HepG2 (cell line): ENCODE measurements at regions not wholly inside any gene's neighbourhood (a gene's known extent, or its start where the extent isn't known, plus 50 kb on each side); places are given as distances from the start of the nearest gene placed in this dataset.

Experiments
- ATAC-seq: fragments of 200-7000 bp; cut with Tn5 transposase; 3 replicates; pipeline ENCODE4 v1.9.1; 2020; ENCODE audit warnings: mild to moderate bottlenecking, moderate library complexity
- BruUV-seq: library from RNA; stranded (reverse); fragments of 400-500 nt; replicated peaks from 2 replicates; lab custom pipeline; 2021; lab: Mats Ljungman, UMichigan
- CTCF ChIA-PET: fragments of 300-600 bp; formaldehyde crosslinking; extraction: SDS; loops from one replicate; lab custom pipeline; 2021; ENCODE audit warnings: low total read pairs, inconsistent platforms, low intra/inter-chr PET ratio; lab: Yijun Ruan, JAX
- POLR2A ChIA-PET: fragments of 350-600 bp; sonication (Branson Sonifier 250); formaldehyde crosslinking; loops from one replicate; lab custom pipeline; 2020; ENCODE audit warnings: antibody characterized with exemption, inconsistent platforms; lab: Yijun Ruan, JAX
- DNase-seq: peaks from one replicate; pipeline ENCODE4 v3.0.0-alpha.2; 2015; ENCODE audit warnings: low spot score
- FAIRE-seq: peaks from 3 replicates; lab custom pipeline; 2011; peaks lifted over from hg19 to GRCh38; lab: Jason Lieb, UNC
- H2AFZ ChIP-seq: one replicate; pipeline ENCODE4 v1.6.1; 2011; ENCODE audit warnings: low read length, inconsistent platforms
- H3K27ac ChIP-seq: fragments of 300-600 bp; 3 replicates; pipeline ENCODE4 v1.8.0; 2011; ENCODE audit warnings: mixed run types, mild to moderate bottlenecking, mixed read lengths, low read length, inconsistent platforms; ENCODE audit not compliant: insufficient read depth; ENCODE audit errors: extremely low read length
- H3K27me3 ChIP-seq, 2 experiments: fragments of 200-600 bp in 1 of 2; 2 replicates in 1 of 2; 3 replicates in 1 of 2; pipeline versions ENCODE4 v1.6.0 to v1.8.0; 2011; ENCODE audit warnings: low read length in 2 of 2, mild to moderate bottlenecking in 2 of 2, moderate library complexity in 2 of 2, inconsistent platforms in 1 of 2; ENCODE audit not compliant: insufficient read depth in 2 of 2, control insufficient read depth in 1 of 2
- H3K36me3 ChIP-seq, 2 experiments: fragments of 200-600 bp in 1 of 2; replicated peaks in 1 of 2; 2 replicates in 1 of 2; 3 replicates in 1 of 2; pipeline versions ENCODE4 v1.5.1 to v1.8.0; 2011; ENCODE audit warnings: low read length in 2 of 2, inconsistent platforms in 1 of 2; ENCODE audit not compliant: insufficient read depth in 2 of 2, control insufficient read depth in 1 of 2
- H3K4me1 ChIP-seq: 2 replicates; pipeline ENCODE4 v1.5.1; 2012; ENCODE audit warnings: low read length, inconsistent platforms; ENCODE audit not compliant: insufficient read depth
- H3K4me2 ChIP-seq: 2 replicates; pipeline ENCODE4 v1.6.0; 2011; ENCODE audit warnings: low read depth, low read length, inconsistent platforms
- H3K4me3 ChIP-seq, 3 experiments: fragments of 200-600 bp in 1 of 3; sonication (generic), shearing (Covaris generic) in 1 of 3; replicated peaks in 1 of 3; 2 replicates each; pipeline ENCODE4 v1.5.1; 2011 to 2016; ENCODE audit warnings: low read length in 3 of 3, inconsistent platforms in 2 of 3, low read depth in 2 of 3, mild to moderate bottlenecking in 2 of 3, control low read depth in 1 of 3, mixed read lengths in 1 of 3; ENCODE audit not compliant: insufficient read depth in 1 of 3
- H3K79me2 ChIP-seq: one replicate; pipeline ENCODE4 v1.6.1; 2011; ENCODE audit warnings: low read length, inconsistent platforms; ENCODE audit not compliant: insufficient read depth
- H3K9ac ChIP-seq: 2 replicates; pipeline ENCODE4 v1.6.0; 2011; ENCODE audit warnings: mild to moderate bottlenecking, low read depth, low read length, inconsistent platforms; ENCODE audit not compliant: insufficient read depth
- H3K9me3 ChIP-seq: 2 replicates; pipeline ENCODE4 v1.5.1; 2012; ENCODE audit warnings: mild to moderate bottlenecking, low read length
- H4K20me1 ChIP-seq: 2 replicates; pipeline ENCODE4 v1.6.0; 2011; ENCODE audit warnings: inconsistent platforms, mild to moderate bottlenecking, low read length, moderate library complexity; ENCODE audit not compliant: insufficient read depth
- CTCF ChIP-seq: sonication (generic); formaldehyde crosslinking; IDR thresholded peaks from 2 replicates; pipeline ENCODE4 v1.5.0; 2020; ENCODE audit warnings: mild to moderate bottlenecking, missing genetic modification reagents, moderate library complexity
- ETS1 ChIP-seq: sonication (generic); formaldehyde crosslinking; IDR thresholded peaks from 2 replicates; pipeline ENCODE4 v1.4.0; 2020; ENCODE audit warnings: missing genetic modification reagents
- ISL2 ChIP-seq: sonication (generic); formaldehyde crosslinking; IDR thresholded peaks from 2 replicates; pipeline ENCODE4 v1.5.0; 2020; ENCODE audit warnings: missing genetic modification reagents
- KLF11 ChIP-seq: IDR thresholded peaks from 2 replicates; pipeline ENCODE4 v1.6.1; 2016; ENCODE audit warnings: missing compliant biosample characterization
- MAFK ChIP-seq, 2 experiments: IDR thresholded peaks in 1 of 2; conservative IDR thresholded peaks in 1 of 2; 2 replicates each; pipeline ENCODE4 v1.6.1; 2011; ENCODE audit warnings: improper control_type of control experiment in 2 of 2, low read length in 2 of 2
- MIER3 ChIP-seq: IDR thresholded peaks from 2 replicates; pipeline ENCODE4 v1.6.1; 2016; ENCODE audit warnings: missing compliant biosample characterization, borderline replicate concordance
- NFE2L2 ChIP-seq: fragments of 150-350 bp; IDR thresholded peaks from 2 replicates; pipeline ENCODE4 v1.6.1; 2014; ENCODE audit warnings: low read length
- PHF20 ChIP-seq: sonication (generic); formaldehyde crosslinking; IDR thresholded peaks from 2 replicates; pipeline ENCODE4 v1.5.0; 2020; ENCODE audit warnings: mild to moderate bottlenecking, missing genetic modification reagents
- PPARG ChIP-seq: conservative IDR thresholded peaks from 2 replicates; pipeline ENCODE4 v1.6.1; 2016; ENCODE audit warnings: missing biosample characterization, missing genetic modification reagents
- RAD21 ChIP-seq: fragments of 450-650 bp; formaldehyde crosslinking; IDR thresholded peaks from 2 replicates; pipeline ENCODE4 v1.5.0; 2020; ENCODE audit warnings: mild to moderate bottlenecking
- SIN3A ChIP-seq: IDR thresholded peaks from 2 replicates; pipeline ENCODE4 v1.6.1; 2011; ENCODE audit warnings: low read depth, mild to moderate bottlenecking, control low read depth, low read length, borderline replicate concordance
- STAG1 ChIP-seq: sonication (generic); formaldehyde crosslinking; IDR thresholded peaks from 2 replicates; pipeline ENCODE4 v1.4.0; 2020; ENCODE audit warnings: missing genetic modification reagents
- YY1 ChIP-seq: IDR thresholded peaks from 2 replicates; pipeline ENCODE4 v1.6.1; 2011; ENCODE audit warnings: low read length, low read depth, moderate library complexity, mild to moderate bottlenecking; ENCODE audit not compliant: insufficient read depth, insufficient replicate concordance
- WGBS: methylation state at CpG from one replicate; pipeline ENCODE4 v1.1.6; 2017; ENCODE audit warnings: low lambda C conversion rate; 5-methylcytosine and 5-hydroxymethylcytosine counted together
- in situ Hi-C: cut with HindIII; loops from 2 replicates; pipeline ENCODE4 v1.10.0; 2017; ENCODE audit warnings: low pct_unique_long_range_greater_than_20kb; ENCODE audit not compliant: extremely low pct_ligation_motif_present
- intact Hi-C: fragments of 100-400 bp; cut with micrococcal nuclease; formaldehyde crosslinking; loops from one replicate; pipeline ENCODE4 v1.10.0; 2022; ENCODE audit not compliant: unreplicated experiment
- TF ChIP-seq, protein P1 (sequence below): sonication (generic); formaldehyde crosslinking; IDR thresholded peaks from 2 replicates; pipeline ENCODE4 v1.5.1; 2020; ENCODE audit warnings: mild to moderate bottlenecking, missing genetic modification reagents, borderline replicate concordance
- TF ChIP-seq, protein P2 (sequence below): sonication (generic); formaldehyde crosslinking; IDR thresholded peaks from 2 replicates; pipeline ENCODE4 v1.8.1; 2023; ENCODE audit warnings: missing genetic modification reagents, mild to moderate bottlenecking, borderline replicate concordance

DNA sequence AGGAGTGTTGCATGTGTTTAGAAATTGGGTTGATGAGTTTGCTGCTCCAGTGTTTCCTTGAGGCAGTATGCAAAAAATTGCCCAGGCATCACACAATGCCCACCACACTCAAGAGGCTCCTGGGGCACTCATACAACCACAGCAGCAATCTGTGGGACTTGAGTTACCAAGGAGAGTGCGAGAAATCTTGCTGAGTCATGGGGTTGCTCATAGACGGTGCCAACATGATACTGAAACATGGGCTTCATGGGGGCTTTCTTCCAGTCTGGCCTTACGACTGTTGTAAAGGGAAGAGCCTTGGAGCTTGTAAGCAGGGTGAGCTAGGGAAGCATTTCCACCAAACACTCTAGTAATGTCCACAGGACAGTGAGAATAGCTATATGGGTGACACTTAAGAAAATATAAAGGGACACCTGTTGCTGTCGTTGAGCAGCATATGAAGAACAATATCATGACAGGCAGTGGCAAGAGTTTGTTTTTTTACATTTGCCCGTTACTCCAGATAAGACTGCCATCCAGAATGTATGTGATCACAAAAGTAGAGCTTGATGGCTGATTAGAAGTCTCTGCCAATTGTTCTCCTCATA, 1237.4 kb downstream of the UQCRFS1 start:
- CTCF ChIA-PET = no interaction called here
- no peak for DNase-seq
- no peak overlapping the region for H3K4me2 ChIP-seq
- H3K27ac ChIP-seq = no peak overlapping the region
- intact Hi-C loops (no loop called here), in situ Hi-C loops (no loop called here)
- 16% methylated on average over 5 of the region's 5 CpGs for WGBS
- no peaks in the 10 kb centered on the region for H3K36me3 ChIP-seq
- TF ChIP-seq, protein P1, sequence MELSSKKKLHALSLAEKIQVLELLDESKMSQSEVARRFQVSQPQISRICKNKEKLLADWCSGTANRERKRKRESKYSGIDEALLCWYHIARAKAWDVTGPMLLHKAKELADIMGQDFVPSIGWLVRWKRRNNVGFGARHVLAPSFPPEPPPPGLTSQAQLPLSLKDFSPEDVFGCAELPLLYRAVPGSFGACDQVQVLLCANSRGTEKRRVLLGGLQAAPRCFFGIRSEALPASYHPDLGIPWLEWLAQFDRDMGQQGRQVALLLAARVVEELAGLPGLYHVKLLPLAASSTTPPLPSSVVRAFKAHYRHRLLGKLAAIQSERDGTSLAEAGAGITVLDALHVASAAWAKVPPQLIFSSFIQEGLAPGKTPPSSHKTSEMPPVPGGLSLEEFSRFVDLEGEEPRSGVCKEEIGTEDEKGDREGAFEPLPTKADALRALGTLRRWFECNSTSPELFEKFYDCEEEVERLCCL (CRISPR knock-in tag) = no peak
- TF ChIP-seq NFE2L2 (peak; percentile 63), MAFK (conservative IDR thresholded peaks at IDR 0.05 in 1 of 2, IDR thresholded peaks at IDR 0.05 in 1 of 2; ENCODE audit: low read length in 2 of 2) (peak in 1 of 2 experiments; percentile 62; a peak in 2 of 4 replicates)
- TF ChIP-seq, all 625 proteins: peak for 2
- H3K27me3 ChIP-seq = no peaks in the 10 kb centered on the region
- ATAC-seq (no peak), FAIRE-seq (no peak)
- BruUV-seq = no TSS peak
- peaks cover 70% of the 10 kb centered on the region for H3K9me3 ChIP-seq
- H3K4me3 ChIP-seq = no peak overlapping the region
- no peaks in the 10 kb centered on the region for H3K4me1 ChIP-seq
- no peaks in the 10 kb centered on the region for H4K20me1 ChIP-seq
- no peak overlapping the region for H2AFZ ChIP-seq
- H3K79me2 ChIP-seq = no peaks in the 10 kb centered on the region
- POLR2A ChIA-PET = no interaction called here
- no peak overlapping the region for H3K9ac ChIP-seq

- no peak for FAIRE-seq
- no peak overlapping the region for H3K4me3 ChIP-seq
- WGBS = 0% methylated on average over 1 of the region's 2 CpGs
- in situ Hi-C loops (loop anchor here (25.0 kb wide), 1 partner anchor 738 kb away; no protein-coding TSS in a partner anchor), intact Hi-C loops (no loop called here)
- H3K27me3 ChIP-seq = no peaks in the 10 kb centered on the region
- peaks cover 62% of the 10 kb centered on the region for H3K9me3 ChIP-seq
- H3K79me2 ChIP-seq = no peaks in the 10 kb centered on the region
- CTCF ChIA-PET = no interaction called here
- BruUV-seq = no TSS peak
- no peak overlapping the region for H2AFZ ChIP-seq
- no peak overlapping the region for H3K4me2 ChIP-seq
- no peaks in the 10 kb centered on the region for H3K4me1 ChIP-seq
- no peaks in the 10 kb centered on the region for H3K36me3 ChIP-seq
- no peak overlapping the region for H3K27ac ChIP-seq
- H3K9ac ChIP-seq = no peak overlapping the region
- no peak for ATAC-seq
- no peaks in the 10 kb centered on the region for H4K20me1 ChIP-seq
- DNase-seq = peak; percentile 2
- POLR2A ChIA-PET = no interaction called here
- TF ChIP-seq ETS1 (CRISPR knock-in tag) = no peak
- TF ChIP-seq PPARG (CRISPR knock-in tag) = no peak
- TF ChIP-seq ISL2 (CRISPR knock-in tag) = no peak
- TF ChIP-seq KLF11 (CRISPR knock-in tag) = no peak
- no peak for TF ChIP-seq RAD21 (CRISPR knock-in tag)
- no peak for TF ChIP-seq PHF20 (CRISPR knock-in tag)
- TF ChIP-seq CTCF (CRISPR knock-in tag) = peak; percentile 39; the same call in 1 of the 2 replicates
- TF ChIP-seq YY1 = no peak
- TF ChIP-seq MIER3 (CRISPR knock-in tag) = no peak
- TF ChIP-seq SIN3A = no peak
- TF ChIP-seq STAG1 (CRISPR knock-in tag) = peak; percentile 55
- TF ChIP-seq, protein P2, sequence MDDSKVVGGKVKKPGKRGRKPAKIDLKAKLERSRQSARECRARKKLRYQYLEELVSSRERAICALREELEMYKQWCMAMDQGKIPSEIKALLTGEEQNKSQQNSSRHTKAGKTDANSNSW (CRISPR knock-in tag) = no peak
These were observed 1238.9 kb downstream of the UQCRFS1 start for GRCh38 chr19:27974082-27974513.
